Right renal pelvis (tissue), 4 donors: ENCODE measurements at regions not wholly inside any gene's neighbourhood (a gene's known extent, or its start where the extent isn't known, plus 50 kb on each side); places are given as distances from the start of the nearest gene placed in this dataset.

ENCODE experiments used
- DNase-seq, 4 donors: peaks; one replicate each; pipeline ENCODE4 v3.0.0-alpha.2; 2013; ENCODE audit warnings: low read depth in 4 of 4, low spot score in 3 of 4, missing footprints in 1 of 4

GRCh38 chr13:95492044-95492801, 60.3 kb upstream of the CLDN10 start:
- DNase-seq, result no peak

- DNase-seq, result peak; percentile 25 to 46 (median 32)
Measured at GRCh38 chr13:95494082-95494681, 58.3 kb upstream of the CLDN10 start.

DNA sequence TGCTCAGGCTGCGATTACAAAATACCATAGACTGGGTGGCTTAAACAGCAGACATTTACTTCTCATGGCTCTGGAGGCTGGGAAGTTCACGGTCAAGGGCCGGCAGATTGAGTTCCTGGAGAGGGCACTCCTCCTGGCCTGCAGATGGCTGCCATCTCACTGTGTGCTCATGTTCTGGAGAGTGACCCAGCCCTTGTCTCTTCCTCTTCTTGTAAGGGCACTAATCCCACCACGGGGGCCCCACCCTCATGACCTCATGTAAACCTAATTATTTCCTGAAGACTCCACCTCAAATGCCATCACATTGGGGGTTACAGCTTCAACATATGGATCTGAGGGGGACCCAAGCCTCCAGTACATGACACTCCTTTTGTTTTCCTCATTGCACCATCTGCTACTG, 56.0 kb upstream of the CLDN10 start:
- DNase-seq, result no peak

GRCh38 chr13:95497381-95497807, 55.1 kb upstream of the CLDN10 start:
- DNase-seq, result no peak

DNA sequence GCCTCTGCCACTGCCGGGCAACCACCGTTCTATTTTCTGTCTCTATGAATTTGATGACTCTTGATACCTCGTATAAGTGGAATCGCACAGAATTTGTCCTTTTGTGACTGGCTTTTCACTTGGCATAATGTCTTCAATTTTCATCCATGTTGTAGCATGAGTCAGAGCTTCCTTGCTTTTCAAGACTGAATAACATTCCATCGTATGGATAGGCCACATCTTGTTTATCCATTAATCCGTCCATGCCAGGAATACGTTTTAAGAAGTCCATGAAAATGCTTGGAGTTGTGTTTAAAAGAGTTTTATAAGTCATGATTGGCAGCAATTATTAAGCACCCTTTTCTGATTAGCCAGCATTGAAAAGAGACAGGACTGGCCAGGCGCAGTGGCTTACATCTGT, 53.6 kb upstream of the CLDN10 start:
- DNase-seq, result no peak

DNA sequence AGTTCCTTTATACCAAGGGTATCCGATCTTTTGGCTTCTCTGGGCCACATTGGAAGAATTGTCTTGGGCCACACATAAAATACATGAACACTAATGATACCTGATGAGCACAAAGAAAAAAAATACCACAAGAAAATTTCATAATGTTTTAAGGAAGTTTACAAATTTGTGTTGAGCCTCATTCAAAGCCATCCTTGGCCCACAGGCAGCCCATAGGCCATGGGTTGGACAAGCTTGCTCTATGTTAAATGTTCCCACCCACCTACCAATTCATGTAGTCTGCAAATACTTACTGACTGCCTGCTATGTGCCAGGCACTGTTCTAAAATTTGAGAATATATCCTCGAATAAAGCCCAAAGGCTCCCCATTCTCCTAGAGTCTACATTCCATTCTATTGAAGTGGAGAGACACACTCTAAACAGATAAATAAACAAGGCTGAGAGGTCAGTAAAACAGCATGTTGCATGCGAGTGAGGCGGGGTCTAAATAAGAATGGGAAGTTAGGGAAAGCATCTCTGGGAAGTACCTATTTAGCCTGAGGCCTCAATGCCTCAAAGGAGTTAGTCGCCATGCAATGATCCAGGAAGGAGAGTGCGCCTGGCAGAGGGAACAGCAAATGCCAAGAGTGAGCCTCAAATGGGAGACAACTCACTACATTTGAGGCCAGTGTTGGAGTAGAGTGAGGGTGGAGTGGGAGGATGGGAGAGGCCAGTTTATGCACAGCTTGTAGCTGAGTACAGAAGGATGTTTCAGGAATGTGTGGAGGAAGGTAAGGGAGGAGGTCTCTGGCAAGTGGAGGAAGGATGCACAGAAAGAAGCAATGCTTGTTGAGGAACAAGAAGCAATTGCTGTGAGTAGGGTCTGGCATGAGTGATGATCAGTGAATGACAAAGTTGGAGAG, 52.5 kb upstream of the CLDN10 start:
- DNase-seq, result no peak

- DNase-seq, result no peak
Measured at GRCh38 chr13:95502216-95502615, 50.3 kb upstream of the CLDN10 start.
